MCF 10A (cell line): ENCODE measurements at regions not wholly inside any gene's neighbourhood (a gene's known extent, or its start where the extent isn't known, plus 50 kb on each side); places are given as distances from the start of the nearest gene placed in this dataset.

Experiments
- BruUV-seq: library from RNA; stranded (reverse); fragments of 400-500 nt; replicated peaks from 2 replicates; lab custom pipeline; 2021; lab: Mats Ljungman, UMichigan
- CTCF ChIA-PET: fragments of 300-600 bp; sonication (Branson Sonifier 250); formaldehyde crosslinking; extraction: SDS; loops from one replicate; lab custom pipeline; 2021; ENCODE audit warnings: antibody characterized with exemption, inconsistent platforms; lab: Yijun Ruan, JAX
- POLR2A ChIA-PET: fragments of 300-600, 350-650 bp; sonication (Branson Sonifier 250); formaldehyde crosslinking; extraction: SDS; loops from one replicate; lab custom pipeline; 2020; ENCODE audit warnings: antibody characterized with exemption, inconsistent platforms; lab: Yijun Ruan, JAX
- DNase-seq: peaks from one replicate; pipeline ENCODE4 v3.0.0-alpha.2; 2018; ENCODE audit not compliant: unreplicated experiment
- H3K27ac Mint-ChIP-seq: one replicate; pipeline ENCODE4 v1.8.0; 2022; ENCODE audit warnings: mild to moderate bottlenecking, low read depth, mixed read lengths; ENCODE audit not compliant: unreplicated experiment
- H3K27me3 Mint-ChIP-seq: one replicate; pipeline ENCODE4 v1.8.0; 2022; ENCODE audit warnings: mixed read lengths; ENCODE audit not compliant: insufficient read depth, unreplicated experiment
- H3K36me3 Mint-ChIP-seq: one replicate; pipeline ENCODE4 v1.8.0; 2022; ENCODE audit warnings: mild to moderate bottlenecking, moderate library complexity, mixed read lengths; ENCODE audit not compliant: insufficient read depth, unreplicated experiment
- H3K4me1 Mint-ChIP-seq: one replicate; pipeline ENCODE4 v1.8.0; 2022; ENCODE audit warnings: mixed read lengths; ENCODE audit not compliant: insufficient read depth, unreplicated experiment
- H3K4me3 Mint-ChIP-seq: one replicate; pipeline ENCODE4 v1.8.0; 2022; ENCODE audit warnings: mild to moderate bottlenecking, moderate library complexity, mixed read lengths; ENCODE audit not compliant: unreplicated experiment
- H3K9me3 Mint-ChIP-seq: one replicate; pipeline ENCODE4 v1.8.0; 2022; ENCODE audit warnings: mixed read lengths; ENCODE audit not compliant: unreplicated experiment
- intact Hi-C: fragments of 100-400 bp; cut with micrococcal nuclease; formaldehyde crosslinking; loops from 2 replicates; pipeline ENCODE4 v1.14.1; 2022
- TF ChIP-seq, protein P1 (sequence below): fragments of 200-600 bp; IDR thresholded peaks from one replicate; pipeline ENCODE4 v1.8.0; 2022; ENCODE audit warnings: antibody characterized with exemption, mild to moderate bottlenecking; ENCODE audit not compliant: unreplicated experiment

DNA sequence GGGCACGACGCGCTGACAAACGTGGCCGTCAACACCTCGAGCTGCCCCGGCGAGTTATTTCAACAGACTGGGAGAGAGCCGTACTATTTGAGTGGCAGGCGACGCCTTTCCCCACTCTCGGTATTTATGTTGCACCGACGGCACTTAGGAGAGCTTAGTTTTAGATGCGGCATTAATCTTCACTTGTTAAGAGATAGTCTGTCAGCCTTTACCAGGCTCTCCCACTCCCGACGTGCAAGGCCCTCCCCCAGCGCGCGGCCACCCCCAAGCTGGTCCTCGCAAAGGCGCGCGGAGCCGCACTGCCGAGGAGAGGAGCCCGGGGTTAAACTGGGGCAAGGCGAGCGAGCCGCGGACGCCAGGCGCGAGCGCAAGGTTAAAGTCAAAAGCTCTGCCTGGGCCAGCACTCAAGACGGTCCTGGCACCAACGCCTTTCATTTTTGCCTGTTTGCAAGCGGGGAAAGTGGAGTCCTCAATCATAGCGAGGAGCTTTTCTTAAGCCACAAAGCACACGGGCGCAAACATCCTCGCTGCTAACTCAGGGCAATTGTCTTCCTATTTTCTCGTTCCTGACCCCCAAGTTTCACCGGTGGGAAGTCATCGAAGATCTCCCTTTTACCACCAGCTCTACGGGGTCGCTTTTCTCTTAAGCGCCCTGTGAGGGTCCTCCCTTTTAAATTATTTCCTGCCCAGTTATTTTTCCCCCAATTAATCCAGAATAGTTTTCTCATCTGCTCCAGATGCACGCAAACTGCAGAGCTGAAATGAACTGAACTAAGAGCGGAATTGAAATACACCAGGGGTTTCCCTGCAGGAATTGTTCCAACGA, 86.6 kb downstream of the NR2F2 start:
- intact Hi-C loops = no loop called here
- DNase-seq = no peak
- ChIA-PET CTCF (no interaction called here), POLR2A (no interaction called here)
- Mint-ChIP-seq H3K36me3 (no peaks in the 10 kb centered on the region), H3K4me3 (no peak overlapping the region), H3K4me1 (no peaks in the 10 kb centered on the region), H3K9me3 (no peaks in the 10 kb centered on the region), H3K27me3 (peaks cover 94% of the 10 kb centered on the region), H3K27ac (no peak overlapping the region)
- BruUV-seq = no TSS peak
- TF ChIP-seq, protein P1, sequence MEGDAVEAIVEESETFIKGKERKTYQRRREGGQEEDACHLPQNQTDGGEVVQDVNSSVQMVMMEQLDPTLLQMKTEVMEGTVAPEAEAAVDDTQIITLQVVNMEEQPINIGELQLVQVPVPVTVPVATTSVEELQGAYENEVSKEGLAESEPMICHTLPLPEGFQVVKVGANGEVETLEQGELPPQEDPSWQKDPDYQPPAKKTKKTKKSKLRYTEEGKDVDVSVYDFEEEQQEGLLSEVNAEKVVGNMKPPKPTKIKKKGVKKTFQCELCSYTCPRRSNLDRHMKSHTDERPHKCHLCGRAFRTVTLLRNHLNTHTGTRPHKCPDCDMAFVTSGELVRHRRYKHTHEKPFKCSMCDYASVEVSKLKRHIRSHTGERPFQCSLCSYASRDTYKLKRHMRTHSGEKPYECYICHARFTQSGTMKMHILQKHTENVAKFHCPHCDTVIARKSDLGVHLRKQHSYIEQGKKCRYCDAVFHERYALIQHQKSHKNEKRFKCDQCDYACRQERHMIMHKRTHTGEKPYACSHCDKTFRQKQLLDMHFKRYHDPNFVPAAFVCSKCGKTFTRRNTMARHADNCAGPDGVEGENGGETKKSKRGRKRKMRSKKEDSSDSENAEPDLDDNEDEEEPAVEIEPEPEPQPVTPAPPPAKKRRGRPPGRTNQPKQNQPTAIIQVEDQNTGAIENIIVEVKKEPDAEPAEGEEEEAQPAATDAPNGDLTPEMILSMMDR = no peak

DNA sequence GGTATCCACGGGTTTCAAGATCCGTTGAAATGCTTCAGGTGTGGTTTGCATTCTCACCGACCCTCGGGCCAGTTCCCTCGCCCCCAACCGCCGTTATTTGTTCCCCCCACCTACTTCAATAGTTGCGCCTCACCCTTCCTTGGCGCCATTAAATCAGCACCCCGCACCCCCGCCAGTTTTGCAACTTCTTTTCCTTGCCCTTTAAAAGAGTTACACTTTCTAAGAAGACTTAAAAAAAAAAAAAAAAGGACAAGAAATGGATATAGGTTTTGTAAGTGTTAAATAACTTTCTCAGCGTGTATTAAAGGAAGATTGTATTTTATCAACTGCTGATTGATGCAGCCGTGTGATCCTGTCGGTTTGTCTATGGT, 87.2 kb downstream of the NR2F2 start:
- ChIA-PET CTCF (interaction anchor here (1.4 kb wide), 1 partner anchor 9 kb away, joined by 3 read pairs; no protein-coding TSS in a partner anchor), POLR2A (no interaction called here)
- no TSS peak for BruUV-seq
- Mint-ChIP-seq H3K27ac (no peak overlapping the region), H3K36me3 (no peaks in the 10 kb centered on the region), H3K4me3 (no peak overlapping the region), H3K27me3 (peaks cover 94% of the 10 kb centered on the region), H3K9me3 (no peaks in the 10 kb centered on the region), H3K4me1 (no peaks in the 10 kb centered on the region)
- DNase-seq = no peak
- TF ChIP-seq, protein P1 = no peak
- intact Hi-C loops = no loop called here

DNA sequence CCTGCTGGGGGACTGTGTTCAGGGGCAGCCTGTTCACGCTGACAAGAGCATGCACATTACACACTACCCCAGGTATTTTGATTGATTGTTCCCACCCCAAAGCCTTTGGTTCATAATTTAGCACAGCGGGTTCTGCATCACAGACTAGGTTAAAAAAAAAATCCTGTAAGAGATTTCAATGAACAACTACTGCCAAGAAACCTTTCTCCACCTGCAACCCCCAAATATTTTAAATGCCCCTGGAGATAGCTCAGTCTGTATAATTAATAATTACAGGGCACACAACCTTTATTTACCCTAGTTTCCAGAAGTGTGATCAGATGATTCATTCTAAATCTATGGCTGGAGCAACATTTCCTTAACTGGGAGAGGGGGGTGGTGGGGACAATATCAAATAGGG, 87.6 kb downstream of the NR2F2 start:
- no peak for DNase-seq
- POLR2A ChIA-PET = no interaction called here
- Mint-ChIP-seq H3K4me1 (no peaks in the 10 kb centered on the region), H3K27ac (no peak overlapping the region), H3K36me3 (no peaks in the 10 kb centered on the region), H3K27me3 (peaks cover 94% of the 10 kb centered on the region), H3K4me3 (no peak overlapping the region), H3K9me3 (no peaks in the 10 kb centered on the region)
- TF ChIP-seq, protein P1 = no peak
- no TSS peak for BruUV-seq
- intact Hi-C loops = no loop called here
- CTCF ChIA-PET = interaction anchor here (0.6 to 1.4 kb wide), 3 partner anchors 9 to 475 kb away, joined by 3 to 6 read pairs (median 3); no protein-coding TSS in a partner anchor

DNA sequence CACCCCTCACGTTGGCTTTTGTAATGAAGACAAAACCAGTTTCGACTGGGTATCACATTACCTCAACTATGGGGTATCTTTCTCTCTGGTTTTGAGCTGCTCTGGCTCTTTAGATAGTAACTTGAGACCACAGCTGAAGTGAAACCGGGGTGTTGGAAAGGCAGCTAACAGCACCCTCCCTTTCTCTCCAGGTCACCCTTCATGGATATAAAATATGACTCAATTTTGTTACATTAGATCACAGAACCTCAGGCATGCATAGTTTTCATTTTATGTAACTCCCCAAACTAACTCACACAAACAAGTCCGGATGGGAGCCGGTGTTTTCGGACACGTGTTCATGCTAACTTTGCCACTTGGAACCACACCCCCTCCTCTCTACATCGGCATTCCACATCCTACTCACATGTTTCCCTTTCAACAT, 90.7 kb downstream of the NR2F2 start:
- Mint-ChIP-seq H3K4me3 (no peak overlapping the region), H3K36me3 (no peaks in the 10 kb centered on the region), H3K27me3 (peaks cover 91% of the 10 kb centered on the region)

More for the DNA sequence above, 90.7 kb downstream of the NR2F2 start:
- POLR2A ChIA-PET = interaction anchor here (1.8 kb wide), 1 partner anchor 10 kb away, joined by 8 read pairs; no protein-coding TSS in a partner anchor
- intact Hi-C loops = no loop called here
- BruUV-seq = no TSS peak
- DNase-seq = peak; percentile 5
- TF ChIP-seq, protein P1 = no peak
- CTCF ChIA-PET = no interaction called here
- no peaks in the 10 kb centered on the region for H3K9me3 Mint-ChIP-seq
- H3K4me1 Mint-ChIP-seq = no peaks in the 10 kb centered on the region
- no peak overlapping the region for H3K27ac Mint-ChIP-seq
